ENCODE measurements at regions not wholly inside any gene's neighbourhood (a gene's known extent, or its start where the extent isn't known, plus 50 kb on each side); places are given as distances from the start of the nearest gene placed in this dataset.
"Not testable (repeated sequence)": the region's sequence is repeated elsewhere in the genome, so short reads cannot be mapped to it uniquely, and the experiment has no call there.

GRCh38 chr10:131363416-131363815 is 51.9 kb upstream of the TCERG1L start:
- no peak for DNase-seq (ENCODE audit: low read depth, low spot score)
- H3K4me3 ChIP-seq (ENCODE audit: low read depth, low read length): no peak overlapping the region
- POLR2A ChIA-PET: no interaction called here
- CTCF ChIA-PET: no interaction called here
- TF ChIP-seq, protein P1, sequence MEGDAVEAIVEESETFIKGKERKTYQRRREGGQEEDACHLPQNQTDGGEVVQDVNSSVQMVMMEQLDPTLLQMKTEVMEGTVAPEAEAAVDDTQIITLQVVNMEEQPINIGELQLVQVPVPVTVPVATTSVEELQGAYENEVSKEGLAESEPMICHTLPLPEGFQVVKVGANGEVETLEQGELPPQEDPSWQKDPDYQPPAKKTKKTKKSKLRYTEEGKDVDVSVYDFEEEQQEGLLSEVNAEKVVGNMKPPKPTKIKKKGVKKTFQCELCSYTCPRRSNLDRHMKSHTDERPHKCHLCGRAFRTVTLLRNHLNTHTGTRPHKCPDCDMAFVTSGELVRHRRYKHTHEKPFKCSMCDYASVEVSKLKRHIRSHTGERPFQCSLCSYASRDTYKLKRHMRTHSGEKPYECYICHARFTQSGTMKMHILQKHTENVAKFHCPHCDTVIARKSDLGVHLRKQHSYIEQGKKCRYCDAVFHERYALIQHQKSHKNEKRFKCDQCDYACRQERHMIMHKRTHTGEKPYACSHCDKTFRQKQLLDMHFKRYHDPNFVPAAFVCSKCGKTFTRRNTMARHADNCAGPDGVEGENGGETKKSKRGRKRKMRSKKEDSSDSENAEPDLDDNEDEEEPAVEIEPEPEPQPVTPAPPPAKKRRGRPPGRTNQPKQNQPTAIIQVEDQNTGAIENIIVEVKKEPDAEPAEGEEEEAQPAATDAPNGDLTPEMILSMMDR (IDR thresholded peaks at IDR 0.05; ENCODE audit: insufficient read depth, low read length, missing control alignments): no peak

- TF ChIP-seq, protein P1 (IDR thresholded peaks at IDR 0.05; ENCODE audit: insufficient read depth, low read length, missing control alignments): no peak
- no peak overlapping the region for H3K4me3 ChIP-seq (ENCODE audit: low read depth, low read length)
- POLR2A ChIA-PET: no interaction called here
- DNase-seq (ENCODE audit: low read depth, low spot score): no peak
- CTCF ChIA-PET: no interaction called here
Observed at GRCh38 chr10:131371571-131371970, 60.0 kb upstream of the TCERG1L start.

DNA sequence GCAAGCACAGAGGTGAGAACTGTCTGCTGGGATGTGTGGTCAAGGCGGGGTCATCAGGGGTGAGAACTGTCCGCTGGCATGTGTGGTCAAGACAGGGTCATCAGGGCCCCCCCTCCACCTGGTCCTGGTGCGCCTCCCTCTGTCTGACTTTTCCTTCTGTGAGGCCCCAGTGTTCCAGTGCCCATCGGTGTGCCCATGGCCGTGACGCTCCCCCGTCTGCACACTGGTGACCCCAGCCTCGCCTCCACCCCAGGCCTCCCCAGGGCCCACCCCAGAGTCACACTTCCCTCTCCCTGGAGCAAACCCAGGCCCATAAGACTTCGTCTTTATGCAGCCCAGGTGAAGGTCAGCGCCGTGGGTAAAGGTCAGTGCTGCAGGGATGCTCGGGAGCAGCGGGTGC is 70.1 kb upstream of the TCERG1L start:
- no peak for DNase-seq (ENCODE audit: low read depth, low spot score)
- ChIA-PET CTCF (no interaction called here), POLR2A (no interaction called here)
- TF ChIP-seq, protein P1 (IDR thresholded peaks at IDR 0.05; ENCODE audit: insufficient read depth, low read length, missing control alignments): no peak
- no peak overlapping the region for H3K4me3 ChIP-seq (ENCODE audit: low read depth, low read length)

DNA sequence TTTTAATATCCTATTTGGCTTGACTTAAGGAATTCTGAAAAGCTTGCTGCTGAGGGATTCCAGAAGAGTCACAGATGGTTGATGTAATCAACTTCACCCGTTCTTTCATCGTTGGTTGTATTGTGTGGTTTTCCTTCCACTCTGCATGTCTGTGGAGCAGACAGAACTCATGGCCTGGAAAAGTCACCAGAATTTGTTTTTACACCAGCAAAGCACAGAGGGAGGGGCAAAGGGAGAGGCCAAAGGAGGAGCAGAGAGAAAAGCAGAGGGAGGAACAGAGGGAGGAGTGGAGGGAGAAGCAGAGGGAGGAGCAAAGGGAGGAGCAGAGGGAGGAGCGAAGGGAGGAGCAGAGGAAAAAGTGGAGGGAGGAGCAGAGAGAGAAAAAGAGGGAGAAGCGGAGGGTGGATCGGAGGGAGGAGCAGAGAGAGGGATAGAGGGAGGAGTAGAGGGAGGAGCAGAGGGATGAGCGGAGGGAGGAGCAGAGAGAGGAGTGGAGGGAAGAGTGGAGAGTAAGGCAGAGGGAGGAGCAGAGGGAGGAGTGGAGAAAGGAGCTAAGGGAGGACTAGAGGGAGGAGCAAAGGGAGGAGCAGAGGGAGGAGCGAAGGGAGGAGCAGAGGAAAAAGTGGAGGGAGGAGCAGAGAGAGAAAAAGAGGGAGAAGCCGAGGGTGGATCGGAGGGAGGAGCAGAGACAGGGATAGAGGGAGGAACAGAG is 73.8 kb upstream of the TCERG1L start:
- POLR2A ChIA-PET; DNase-seq (ENCODE audit: low read depth, low spot score); H3K4me3 ChIP-seq (ENCODE audit: low read depth, low read length); CTCF ChIA-PET: not testable (repeated sequence)

DNA sequence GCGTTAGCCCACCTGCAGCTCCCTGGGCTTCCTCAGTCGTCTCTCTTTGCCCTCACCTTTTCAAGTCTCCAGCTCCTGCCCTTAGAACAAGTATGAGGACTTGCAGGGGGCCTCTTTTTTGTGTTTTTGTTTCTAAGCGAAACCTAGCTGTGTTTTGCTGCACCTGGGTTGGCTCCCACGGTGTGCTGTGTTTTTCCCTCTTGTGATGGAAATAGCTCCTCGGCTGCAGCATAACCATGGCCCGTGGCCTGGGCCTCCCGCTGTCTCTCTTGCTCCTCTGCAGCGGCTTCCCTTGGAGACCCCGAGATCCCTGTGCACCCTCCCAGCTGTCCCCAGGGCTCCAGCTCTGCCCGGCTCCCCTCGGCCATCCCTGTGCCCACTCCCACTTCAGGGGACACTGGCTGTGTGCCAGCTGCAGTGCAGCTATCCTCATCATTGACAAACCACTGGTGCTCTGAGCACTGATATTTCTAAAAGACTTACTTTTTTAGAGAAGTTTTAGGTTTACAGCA is 75.6 kb upstream of the TCERG1L start:
- POLR2A ChIA-PET: no interaction called here
- no peak for DNase-seq (ENCODE audit: low read depth, low spot score)
- CTCF ChIA-PET: no interaction called here
- H3K4me3 ChIP-seq (ENCODE audit: low read depth, low read length): no peak overlapping the region
- TF ChIP-seq, protein P1 (IDR thresholded peaks at IDR 0.05; ENCODE audit: insufficient read depth, low read length, missing control alignments): no peak

DNA sequence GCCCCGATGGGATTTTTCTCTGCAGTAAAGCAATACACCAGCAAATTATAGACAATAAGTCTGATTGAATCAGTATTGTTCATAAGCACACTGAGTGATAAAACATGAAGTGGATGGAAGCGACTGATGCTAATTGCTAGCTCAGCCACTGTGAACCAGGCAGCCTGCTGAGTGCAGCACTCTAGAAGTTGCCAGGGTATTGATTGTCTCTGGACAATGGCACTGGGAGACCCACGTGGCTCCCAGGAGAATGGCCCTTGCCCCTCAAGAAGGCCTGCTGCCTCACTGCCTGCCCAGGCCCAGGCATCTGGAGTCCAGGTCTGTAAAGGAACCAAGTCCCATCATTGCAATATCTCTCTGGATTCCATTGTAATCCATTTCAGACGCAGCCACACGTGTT is 80.4 kb upstream of the TCERG1L start:
- TF ChIP-seq, protein P1 (IDR thresholded peaks at IDR 0.05; ENCODE audit: insufficient read depth, low read length, missing control alignments): no peak
- no peak overlapping the region for H3K4me3 ChIP-seq (ENCODE audit: low read depth, low read length)
- ChIA-PET POLR2A (no interaction called here), CTCF (no interaction called here)
- DNase-seq (ENCODE audit: low read depth, low spot score): no peak
